22Rv1 (cell line): ENCODE measurements at regions not wholly inside any gene's neighbourhood (a gene's known extent, or its start where the extent isn't known, plus 50 kb on each side); places are given as distances from the start of the nearest gene placed in this dataset.

Experiments
- ZFX ChIP-seq: fragments of 450-650 bp; IDR thresholded peaks from 2 replicates; pipeline ENCODE4 v1.6.1; 2017; ENCODE audit warnings: antibody characterized with exemption, borderline replicate concordance
- TF ChIP-seq, protein P1 (sequence below): fragments of 450-650 bp; IDR thresholded peaks from 2 replicates; pipeline ENCODE4 v1.5.1; 2017; ENCODE audit warnings: mild to moderate bottlenecking

DNA sequence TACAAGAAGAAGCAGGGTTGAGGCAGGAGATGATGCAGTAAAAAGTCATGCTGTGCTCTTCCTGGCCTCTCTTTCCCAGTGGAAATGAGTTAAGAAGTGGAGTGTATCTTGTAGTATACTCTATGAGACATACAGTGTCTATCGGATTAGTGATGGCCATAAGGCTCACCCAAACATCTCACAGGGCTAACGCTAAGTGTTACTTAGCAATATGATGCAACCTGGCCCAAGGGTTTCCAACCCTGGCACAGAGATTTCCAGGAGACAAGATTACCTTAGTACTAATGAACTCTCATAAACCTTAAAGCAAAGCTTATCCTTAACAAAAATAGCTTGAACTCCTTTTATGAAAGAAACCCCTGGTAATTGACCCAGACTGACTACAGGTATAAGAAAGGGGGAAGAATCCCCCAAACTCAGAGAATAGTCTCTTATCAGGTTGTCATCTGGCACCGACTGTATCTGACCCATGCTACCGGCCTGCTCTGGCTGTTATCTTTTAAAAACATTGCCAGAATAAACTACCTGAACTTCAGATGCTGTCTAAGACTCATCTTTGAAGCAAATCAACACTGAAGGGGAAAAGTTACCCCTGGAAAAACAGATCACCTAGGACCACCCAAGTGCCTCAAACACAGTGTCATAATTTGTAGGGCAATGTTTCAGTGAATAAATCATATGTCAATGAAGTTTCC, 1002.0 kb downstream of the REEP3 start:
- TF ChIP-seq, protein P1, sequence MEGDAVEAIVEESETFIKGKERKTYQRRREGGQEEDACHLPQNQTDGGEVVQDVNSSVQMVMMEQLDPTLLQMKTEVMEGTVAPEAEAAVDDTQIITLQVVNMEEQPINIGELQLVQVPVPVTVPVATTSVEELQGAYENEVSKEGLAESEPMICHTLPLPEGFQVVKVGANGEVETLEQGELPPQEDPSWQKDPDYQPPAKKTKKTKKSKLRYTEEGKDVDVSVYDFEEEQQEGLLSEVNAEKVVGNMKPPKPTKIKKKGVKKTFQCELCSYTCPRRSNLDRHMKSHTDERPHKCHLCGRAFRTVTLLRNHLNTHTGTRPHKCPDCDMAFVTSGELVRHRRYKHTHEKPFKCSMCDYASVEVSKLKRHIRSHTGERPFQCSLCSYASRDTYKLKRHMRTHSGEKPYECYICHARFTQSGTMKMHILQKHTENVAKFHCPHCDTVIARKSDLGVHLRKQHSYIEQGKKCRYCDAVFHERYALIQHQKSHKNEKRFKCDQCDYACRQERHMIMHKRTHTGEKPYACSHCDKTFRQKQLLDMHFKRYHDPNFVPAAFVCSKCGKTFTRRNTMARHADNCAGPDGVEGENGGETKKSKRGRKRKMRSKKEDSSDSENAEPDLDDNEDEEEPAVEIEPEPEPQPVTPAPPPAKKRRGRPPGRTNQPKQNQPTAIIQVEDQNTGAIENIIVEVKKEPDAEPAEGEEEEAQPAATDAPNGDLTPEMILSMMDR, result no peak
- no peak for TF ChIP-seq ZFX
